RPMI8226 (cell line): ENCODE measurements at regions not wholly inside any gene's neighbourhood (a gene's known extent, or its start where the extent isn't known, plus 50 kb on each side); places are given as distances from the start of the nearest gene placed in this dataset.
"Not testable (repeated sequence)": the region's sequence is repeated elsewhere in the genome, so short reads cannot be mapped to it uniquely, and the experiment has no call there.

Experiments used
- DNase-seq: peaks from one replicate; pipeline ENCODE4 v3.0.0-alpha.2; 2015

DNA sequence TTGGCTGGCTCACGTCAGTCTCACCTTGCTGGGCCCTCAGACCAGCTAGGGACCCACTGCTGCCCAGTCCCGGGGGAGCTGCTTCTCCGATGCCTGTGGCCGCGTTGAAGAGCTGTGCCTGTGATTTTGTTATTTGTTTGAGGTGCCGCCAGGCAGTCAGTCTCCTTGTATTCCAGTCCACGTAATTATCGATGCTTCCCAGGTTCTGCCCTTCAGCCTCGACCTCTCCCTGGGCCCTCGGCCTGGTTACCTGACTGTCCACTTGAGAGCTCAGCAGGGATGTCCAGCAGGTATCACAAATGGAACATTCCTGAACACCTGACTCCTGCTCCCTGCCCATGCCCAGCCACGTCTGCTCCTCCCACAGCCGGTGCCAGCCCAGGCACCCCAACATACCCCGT, 195.9 kb upstream of the HS6ST1 start:
- DNase-seq = no peak

DNA sequence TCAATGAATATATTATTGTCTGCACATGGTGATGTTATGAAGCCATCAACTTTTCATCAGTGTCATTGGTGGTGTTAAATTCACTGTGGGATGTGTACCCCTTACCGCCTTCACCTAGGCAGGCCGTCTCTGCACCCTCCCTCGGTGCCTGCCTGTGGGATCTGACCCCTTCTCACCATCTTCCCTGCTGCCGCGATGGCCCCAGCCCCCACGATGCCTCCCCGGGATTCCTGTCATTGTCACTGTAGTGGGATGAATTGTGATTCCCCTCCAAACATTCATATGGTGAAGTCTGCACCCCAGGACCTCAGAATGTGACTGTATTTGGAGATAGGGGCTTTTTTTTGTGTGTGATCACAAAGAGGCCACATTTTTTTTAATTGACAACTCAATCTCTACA, 198.3 kb upstream of the HS6ST1 start:
- no peak for DNase-seq

GRCh38 chr2:128519028-128519427, 200.4 kb upstream of the HS6ST1 start:
- not testable (repeated sequence) for DNase-seq

GRCh38 chr2:128519517-128520215, 201.0 kb upstream of the HS6ST1 start:
- no peak for DNase-seq

- peak; percentile 17 for DNase-seq
Observed at GRCh38 chr2:128520340-128520739, 201.7 kb upstream of the HS6ST1 start.

DNA sequence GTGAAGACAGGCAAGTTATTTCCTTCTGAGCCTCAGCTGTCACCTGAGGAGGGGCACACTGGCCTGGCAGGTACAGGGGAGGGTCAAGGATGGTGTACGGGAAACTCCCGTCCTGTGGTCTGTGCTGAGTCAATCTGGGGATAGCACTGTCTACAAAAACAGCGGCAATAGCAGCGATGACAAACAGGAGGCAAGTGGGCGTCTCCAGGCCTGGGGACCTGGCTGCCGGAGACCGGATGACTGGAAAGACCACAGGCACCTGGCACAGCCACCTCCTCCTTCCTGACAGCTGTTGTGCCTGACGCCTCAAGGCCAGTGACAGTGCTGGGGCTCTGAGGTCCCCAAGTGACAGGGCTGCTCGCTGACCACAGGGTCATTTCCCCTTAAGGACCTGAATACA, 202.1 kb upstream of the HS6ST1 start:
- peak; percentile 86 for DNase-seq

- no peak for DNase-seq
Observed at GRCh38 chr2:128521482-128521881, 202.8 kb upstream of the HS6ST1 start.

DNA sequence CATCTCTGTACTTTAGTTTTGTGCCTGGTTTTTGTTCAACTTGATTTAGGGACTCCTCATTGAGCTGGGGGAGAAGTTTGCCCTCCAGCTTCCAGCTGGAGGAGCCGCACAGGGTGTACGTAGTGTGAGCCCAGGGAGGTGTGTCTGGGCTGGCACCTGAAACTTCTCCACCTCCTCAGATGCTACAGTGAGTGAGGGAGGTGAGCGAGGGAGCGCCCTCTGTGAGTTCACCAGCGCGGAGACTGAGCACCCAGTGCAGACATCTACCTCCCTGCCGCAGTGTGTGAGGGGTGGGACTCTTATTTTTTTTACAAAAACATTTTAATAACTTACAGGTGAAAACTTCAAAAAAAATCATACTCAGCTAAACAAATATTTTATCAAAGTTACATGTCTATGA, 204.2 kb upstream of the HS6ST1 start:
- no peak for DNase-seq

GRCh38 chr2:128523457-128523856, 204.8 kb upstream of the HS6ST1 start:
- DNase-seq = no peak

- no peak for DNase-seq
Observed at GRCh38 chr2:128524183-128524582, 205.5 kb upstream of the HS6ST1 start.

DNA sequence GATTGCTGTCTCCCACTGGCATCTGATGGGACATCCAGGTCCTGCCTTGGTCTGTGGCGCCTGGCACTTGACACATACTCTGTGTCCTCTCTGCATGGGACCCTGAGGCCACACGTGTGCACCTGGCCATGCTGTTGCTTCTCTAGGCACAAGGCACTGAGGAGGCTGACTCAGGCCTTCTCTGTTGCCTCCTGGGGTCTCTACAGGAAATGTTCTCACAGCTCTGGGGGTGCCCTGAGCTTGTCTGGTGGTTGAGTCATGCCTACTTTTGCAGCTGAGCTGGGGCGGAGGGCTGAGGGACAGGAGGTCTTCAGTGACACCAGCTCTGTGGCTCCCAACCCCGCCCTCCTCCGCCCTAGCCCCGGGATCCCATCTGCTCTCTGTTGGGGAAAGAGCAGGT, 207.0 kb upstream of the HS6ST1 start:
- no peak for DNase-seq

DNA sequence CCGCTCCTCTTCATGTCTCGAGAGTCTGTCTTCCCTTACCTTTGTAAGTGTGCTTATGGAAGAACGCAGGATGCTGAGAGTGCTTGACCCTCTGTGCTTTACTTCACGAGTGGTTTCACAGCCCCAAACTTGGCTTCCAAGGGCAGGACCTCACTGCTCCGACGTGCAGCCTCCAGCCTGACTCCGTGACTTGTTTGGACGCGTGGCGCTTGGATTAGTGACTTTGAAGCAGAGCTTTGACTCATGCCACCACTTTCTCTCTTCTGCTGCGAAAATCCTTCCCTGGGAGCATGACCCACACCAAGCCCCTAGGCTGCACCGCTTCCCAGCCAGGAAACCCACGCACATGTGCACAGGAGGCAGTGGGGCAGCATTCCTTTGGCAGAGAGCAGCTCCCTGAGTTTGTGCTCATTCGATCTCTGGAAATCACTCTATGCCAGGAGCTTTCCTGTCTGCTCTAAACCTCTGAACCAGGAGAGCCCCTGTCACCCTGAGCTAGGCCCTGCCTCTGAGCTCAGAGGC, 207.8 kb upstream of the HS6ST1 start:
- DNase-seq = no peak

GRCh38 chr2:128528133-128528532, 209.5 kb upstream of the HS6ST1 start:
- no peak for DNase-seq

- DNase-seq = no peak
Observed at GRCh38 chr2:128530025-128530573, 211.4 kb upstream of the HS6ST1 start.

GRCh38 chr2:128531856-128532255, 213.2 kb upstream of the HS6ST1 start:
- no peak for DNase-seq

- DNase-seq = no peak
Observed at GRCh38 chr2:128533101-128533500, 214.4 kb upstream of the HS6ST1 start.

DNA sequence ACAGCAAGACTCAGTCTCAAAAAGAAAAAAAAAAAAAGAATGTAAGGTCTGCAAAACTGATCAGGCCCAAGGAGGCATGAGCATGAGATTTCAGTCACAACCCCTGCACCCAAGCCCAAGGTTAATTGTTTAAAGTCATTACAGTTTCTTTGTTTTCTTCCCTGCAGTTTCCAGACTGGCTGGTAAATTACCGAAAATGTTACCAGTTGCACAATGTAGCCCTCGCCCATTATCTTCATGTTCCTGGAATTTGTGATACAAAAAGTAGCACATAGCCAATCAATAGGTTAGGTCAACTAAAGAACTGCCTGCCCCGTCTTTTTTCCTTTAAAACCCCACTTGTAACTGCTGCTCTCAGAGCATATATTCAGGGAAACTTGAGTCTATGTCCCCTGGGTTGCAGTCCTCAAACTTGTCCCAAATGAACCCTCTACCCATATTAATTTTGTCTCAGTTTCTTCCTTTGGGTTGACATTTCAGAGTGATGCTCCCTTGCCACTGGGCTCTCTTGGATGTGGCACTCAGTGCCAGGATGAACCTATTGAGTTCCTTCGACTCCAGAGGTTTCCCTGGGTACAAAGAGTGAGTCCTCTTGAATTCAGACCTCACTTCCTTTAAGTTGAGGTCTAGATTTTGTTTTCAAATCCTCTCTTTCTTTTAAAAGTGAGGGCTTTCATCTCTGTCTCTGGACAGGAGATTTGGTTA, 216.2 kb upstream of the HS6ST1 start:
- DNase-seq = no peak

DNA sequence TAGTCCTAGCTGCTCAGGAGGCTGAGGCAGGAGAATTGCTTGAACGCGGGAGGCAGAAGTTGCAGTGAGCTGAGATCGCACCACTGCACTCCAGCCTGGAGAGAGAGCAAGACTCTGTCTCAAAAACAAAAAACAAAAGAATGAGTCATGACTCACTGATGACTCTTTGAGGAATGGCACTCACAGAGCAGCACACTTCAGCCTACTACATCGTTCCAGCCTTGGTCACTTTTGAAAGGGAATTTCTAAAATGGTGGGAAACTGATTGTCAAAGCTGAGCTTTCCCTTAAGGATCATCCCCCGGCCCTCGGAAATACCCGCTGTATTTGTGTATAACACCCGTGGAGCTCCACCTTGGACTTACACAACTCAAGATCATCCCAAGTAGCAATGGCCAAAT, 217.3 kb upstream of the HS6ST1 start:
- no peak for DNase-seq

- no peak for DNase-seq
Observed at GRCh38 chr2:128536925-128537620, 218.4 kb upstream of the HS6ST1 start.

GRCh38 chr2:128537646-128538045, 219.0 kb upstream of the HS6ST1 start:
- DNase-seq = no peak

DNA sequence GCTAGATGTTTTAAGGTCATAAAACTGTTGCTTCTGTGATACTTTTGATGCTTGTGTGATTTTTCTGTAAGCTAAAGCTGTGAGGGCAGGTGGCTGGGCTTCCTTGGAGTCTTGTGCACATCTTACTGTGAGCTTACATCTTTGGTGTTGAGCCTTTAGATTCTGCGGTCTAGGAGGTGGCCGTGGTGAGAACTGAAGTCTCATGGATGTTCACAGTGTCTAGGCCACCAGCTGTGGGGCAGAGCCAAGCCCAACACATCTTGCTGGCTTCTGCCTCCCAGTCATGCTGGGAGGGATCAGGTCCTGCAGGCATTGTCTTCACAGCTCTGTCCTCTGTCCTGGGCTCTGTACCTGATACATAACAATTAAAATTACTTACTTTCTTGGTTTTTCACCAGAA, 219.7 kb upstream of the HS6ST1 start:
- no peak for DNase-seq

GRCh38 chr2:128540670-128541069, 222.0 kb upstream of the HS6ST1 start:
- no peak for DNase-seq

- DNase-seq = no peak
Observed at GRCh38 chr2:128541448-128541847, 222.8 kb upstream of the HS6ST1 start.

GRCh38 chr2:128543036-128543435, 224.4 kb upstream of the HS6ST1 start:
- DNase-seq = no peak
